SK-MEL-5 (cell line): ENCODE measurements at regions not wholly inside any gene's neighbourhood (a gene's known extent, or its start where the extent isn't known, plus 50 kb on each side); places are given as distances from the start of the nearest gene placed in this dataset.

Source experiments
- DNase-seq: peaks from one replicate; pipeline ENCODE4 v3.0.0-alpha.2; 2016; ENCODE audit warnings: low read depth, low spot score
- in situ Hi-C: cut with HindIII; loops from 2 replicates; pipeline ENCODE4 v1.10.0; 2016; ENCODE audit warnings: low sequenced_read_pairs, high pct_unique_total_duplicates, low pct_unique_long_range_greater_than_20kb

DNA sequence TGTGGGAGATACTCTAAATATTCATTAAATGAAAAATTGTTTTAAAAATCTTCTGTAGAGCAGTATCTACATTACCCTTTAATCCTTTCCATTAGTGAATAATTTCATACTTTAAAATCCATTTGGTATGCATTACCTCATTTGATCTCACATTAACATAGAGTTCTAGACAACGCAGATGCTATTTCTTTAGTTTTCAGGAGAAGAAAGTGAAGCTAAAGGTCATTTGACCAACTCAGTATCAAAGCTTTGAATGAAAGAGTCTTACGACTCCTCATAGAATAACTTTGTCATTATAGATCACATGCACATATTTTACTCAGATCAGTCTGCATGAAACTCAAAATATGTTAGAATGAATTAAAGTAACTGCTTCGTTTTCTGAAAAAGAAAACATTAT lies 460.2 kb downstream of the DNAJB9 start:
- in situ Hi-C loops = no loop called here
- DNase-seq = no peak

DNA sequence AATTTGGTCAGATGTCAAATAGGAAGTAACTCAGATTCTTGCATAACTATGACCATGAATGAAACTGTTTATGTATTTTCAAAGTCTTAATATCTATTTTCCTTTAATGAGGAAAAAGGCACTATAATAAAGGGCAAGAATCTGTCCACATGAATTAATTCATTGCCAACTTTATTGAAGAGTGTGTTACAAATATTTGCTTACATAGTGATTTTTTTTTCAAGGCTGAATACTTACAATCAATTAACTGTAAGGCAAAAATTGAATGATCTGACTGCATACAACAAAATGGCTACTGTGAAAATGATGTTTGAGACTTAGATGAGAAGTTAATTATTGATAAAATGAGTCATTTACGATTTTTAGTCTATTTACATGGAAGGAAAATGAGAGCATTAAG lies 475.0 kb downstream of the DNAJB9 start:
- in situ Hi-C loops = no loop called here
- DNase-seq = no peak

DNA sequence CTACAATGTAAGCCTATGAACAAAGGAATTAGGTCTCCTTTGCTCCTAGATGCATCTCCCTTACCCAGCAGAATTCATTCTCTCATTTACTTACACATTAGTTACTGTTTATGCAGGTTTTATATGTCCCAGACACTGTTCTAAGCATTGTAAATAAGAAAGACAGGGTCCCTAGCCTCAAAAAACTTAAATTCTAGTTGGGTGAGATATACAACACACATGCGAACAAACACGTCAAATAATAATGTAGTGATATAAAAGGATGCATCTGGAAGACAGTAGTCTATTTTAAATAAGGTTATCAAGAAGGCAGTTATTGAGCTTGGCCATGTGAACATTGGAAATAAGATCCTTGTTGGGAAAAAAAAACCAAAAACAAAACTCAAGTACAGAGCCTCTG lies 479.7 kb downstream of the DNAJB9 start:
- no peak for DNase-seq
- in situ Hi-C loops = no loop called here

DNA sequence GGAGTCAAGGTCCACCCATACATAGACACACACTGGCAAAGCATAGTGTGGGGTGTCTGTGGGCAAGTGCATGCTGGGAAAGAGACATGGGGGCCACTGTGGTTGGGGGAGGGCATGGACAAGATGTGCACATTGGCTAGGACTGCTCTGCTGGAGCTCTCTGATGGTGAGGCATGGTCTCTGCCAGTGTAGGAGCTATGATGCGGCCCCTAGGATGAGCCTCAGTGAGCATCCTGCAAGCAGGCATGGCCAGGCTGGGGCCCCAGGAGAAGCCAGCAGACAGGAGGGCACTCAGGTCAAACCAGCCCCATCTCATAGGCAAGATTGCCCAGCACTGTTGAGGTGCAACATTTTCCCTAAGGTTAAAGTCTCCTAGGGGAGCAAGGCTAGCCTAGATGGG lies 489.4 kb downstream of the DNAJB9 start:
- no peak for DNase-seq
- in situ Hi-C loops = no loop called here

DNA sequence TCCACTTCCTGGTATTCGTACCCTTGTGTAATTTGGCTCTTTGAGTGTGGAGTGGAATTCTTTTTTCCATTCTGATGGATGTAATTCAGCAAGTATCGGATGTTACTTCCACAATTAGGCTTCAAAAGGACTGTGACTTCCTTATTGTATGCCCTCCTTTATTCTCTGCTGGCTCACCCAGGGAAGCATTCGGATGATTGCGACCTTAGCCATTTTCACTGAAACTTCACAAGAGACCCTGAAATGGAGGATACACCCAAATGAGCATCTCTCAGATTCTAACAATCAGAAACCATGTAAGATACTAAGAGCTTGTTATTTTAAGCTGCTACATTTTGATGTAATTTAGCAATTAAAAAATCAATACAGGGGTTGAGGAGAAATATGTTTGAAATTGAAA lies 493.1 kb downstream of the DNAJB9 start:
- DNase-seq = no peak
- in situ Hi-C loops = no loop called here

DNA sequence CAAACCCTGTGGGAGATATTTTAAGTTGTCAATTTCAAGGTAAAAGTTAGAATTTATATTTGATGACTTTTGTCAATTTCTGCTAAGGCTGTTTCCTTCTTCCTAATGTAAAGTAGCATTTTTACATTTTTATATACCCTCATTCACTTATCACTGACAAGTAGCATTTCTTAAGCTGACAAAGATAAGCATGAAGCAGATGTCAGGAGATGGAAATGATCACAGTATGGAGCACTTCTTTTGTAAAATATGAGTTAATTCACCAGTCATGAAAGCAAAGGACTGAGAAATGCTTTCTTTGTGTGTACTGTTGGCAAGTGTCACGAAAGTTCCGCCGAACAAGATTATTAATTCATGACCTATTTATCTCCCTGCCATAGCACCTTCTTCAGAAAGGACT lies 503.9 kb downstream of the DNAJB9 start:
- in situ Hi-C loops = no loop called here
- DNase-seq = no peak

DNA sequence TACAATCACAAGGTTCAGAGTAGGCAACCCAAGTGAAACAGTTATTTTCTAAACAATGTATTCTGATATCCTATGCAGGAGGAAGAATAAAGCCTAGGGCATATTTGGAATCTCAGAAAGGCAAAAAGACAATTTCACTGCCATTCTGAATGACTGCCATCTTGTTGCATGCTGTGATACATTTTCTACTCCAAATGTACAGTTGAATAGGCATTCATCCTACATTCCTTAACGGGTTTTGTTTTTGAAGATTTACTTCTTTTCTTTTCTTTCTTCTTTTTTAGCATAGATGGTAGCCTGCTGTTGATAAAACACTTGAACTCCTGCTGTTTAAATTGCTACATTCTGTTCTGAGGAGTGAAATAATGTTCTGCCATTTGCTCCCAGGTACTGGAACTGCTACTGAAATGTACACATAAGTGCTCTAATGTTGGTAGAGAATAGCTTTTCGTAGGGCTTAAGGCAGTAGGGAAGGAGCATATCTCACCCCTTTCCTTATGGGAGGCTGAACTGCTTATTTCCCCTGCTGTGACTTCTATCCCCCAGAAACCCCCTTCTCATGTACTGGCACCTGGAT lies 506.8 kb downstream of the DNAJB9 start:
- in situ Hi-C loops = no loop called here
- DNase-seq = no peak

DNA sequence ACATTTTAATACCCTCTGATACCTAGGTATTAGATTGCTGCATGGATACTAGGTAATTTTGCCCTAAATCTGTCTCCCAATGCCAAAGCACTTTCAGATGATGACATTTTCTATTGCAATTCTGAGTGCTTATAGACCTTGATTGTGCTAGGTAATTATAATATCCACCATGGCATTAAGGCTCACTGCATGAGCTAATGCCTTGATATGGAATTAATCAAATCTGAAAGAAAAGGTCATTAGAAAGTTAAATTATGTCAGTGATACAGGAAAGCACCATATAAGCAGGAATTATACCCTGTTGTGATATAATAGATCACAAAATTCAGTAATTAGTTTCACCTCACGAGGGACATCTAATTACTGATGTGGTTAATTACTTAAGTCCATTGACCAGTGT lies 521.4 kb downstream of the DNAJB9 start:
- in situ Hi-C loops = no loop called here

DNA sequence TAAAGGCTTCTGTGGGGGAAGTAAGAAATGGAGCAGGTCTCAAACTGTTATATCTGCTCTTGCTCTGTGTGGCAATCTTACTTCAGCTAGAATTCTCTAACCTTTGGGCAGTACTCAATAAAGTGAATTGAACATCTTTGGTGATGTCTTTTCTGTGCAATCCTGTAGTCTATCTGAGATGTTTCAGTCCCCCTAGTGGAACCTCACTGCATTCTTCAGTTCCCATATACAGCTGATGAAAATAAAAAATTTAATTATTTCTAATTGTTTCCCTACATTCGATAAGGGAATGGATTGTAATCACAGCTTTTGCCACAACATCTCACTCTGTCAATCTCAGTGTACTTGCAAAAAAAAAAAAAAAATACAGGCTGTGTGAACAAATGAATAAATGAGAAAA lies 522.6 kb downstream of the DNAJB9 start:
- no peak for DNase-seq
- in situ Hi-C loops = no loop called here

More for the DNA sequence above, 521.4 kb downstream of the DNAJB9 start:
- DNase-seq = no peak

DNA sequence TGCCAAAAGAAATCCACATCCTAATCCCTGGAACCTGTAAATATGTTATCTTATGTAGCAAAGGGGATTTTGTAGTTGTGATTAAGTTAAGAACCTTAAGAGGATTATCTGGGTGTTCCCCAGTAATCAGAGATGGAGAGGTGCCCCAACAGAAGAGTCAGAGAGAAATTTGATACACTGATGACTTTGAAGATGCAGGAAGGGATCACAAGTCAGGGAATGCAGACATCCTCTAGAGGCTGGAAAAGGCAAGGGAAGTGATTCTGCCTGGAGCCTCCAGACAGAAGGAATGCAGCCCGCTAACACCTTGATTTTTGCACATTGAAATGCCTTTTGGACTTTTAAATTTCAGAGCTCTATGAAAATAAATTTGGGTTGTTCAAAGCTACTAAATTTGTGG lies 531.7 kb downstream of the DNAJB9 start:
- in situ Hi-C loops = no loop called here
- no peak for DNase-seq

DNA sequence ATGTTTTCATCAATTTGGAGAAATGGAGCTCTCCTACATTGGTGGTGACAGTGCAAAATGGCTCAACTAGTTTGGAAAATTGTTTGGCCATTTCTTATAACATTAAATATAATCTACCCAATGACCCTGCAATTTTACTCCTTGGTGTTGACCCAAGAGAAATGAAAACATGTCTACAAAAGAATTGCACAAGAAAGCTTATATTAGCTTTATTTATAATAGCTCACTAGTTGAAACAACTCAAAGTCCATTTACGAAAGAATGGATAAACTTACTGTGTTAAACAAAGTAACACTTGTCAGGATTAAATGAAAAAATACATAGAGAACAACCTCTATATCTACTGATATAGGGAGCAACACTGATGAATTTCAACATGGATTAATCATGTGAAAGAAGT lies 539.9 kb downstream of the DNAJB9 start:
- in situ Hi-C loops = no loop called here

DNA sequence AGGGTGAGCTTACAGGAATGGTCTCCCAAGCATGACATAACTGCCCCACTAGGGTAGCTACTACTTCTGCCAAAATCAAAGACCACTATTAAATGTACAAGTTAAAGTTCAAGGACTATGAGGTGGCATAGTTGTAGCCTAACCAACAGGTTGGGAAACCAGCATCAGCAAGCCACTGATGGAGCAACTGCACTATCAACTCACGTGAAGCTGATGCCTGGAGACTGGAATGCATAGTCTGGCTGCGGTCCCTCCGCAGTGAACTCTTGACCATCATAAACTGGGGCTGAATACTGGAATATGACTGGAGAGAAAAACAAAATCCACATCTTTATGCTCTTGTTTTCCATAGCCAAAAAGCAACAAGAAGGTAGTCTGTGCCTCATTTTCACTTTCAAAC lies 541.4 kb downstream of the DNAJB9 start:
- in situ Hi-C loops = no loop called here
- DNase-seq = no peak

More for the DNA sequence above, 539.9 kb downstream of the DNAJB9 start:
- no peak for DNase-seq

DNA sequence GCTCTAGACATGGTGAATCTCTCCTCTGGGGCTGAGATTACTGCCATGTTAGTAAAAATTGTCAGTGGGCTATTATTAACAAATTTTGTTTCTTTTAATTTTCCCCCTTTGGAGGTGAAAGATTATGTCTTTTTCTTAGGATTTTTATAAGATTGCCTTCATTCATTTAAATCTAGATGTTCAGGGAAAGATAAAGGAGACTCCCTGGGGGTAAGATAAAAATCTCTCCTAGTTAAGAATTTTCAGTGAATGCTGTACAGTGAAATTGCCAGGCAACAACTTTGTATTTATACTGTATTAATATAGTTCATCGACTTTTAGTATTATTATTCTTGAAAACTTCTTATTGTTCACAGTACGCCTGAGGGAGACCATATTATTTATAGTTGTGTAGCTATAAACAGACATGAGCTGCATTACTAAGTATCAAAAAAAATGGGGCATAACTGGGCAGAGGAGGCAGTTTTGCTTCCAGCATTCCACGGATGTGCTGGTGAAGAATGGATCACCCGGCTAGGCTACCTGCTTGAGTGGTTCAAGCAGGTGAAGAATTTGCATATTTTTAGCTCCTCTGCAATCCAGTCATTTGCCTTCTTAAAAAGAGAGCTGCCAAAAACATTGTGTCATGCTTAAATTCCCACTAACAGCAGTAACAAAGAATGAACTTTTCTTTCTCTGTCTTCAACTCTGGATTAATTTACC lies 552.1 kb downstream of the DNAJB9 start:
- no peak for DNase-seq
- in situ Hi-C loops = no loop called here

DNA sequence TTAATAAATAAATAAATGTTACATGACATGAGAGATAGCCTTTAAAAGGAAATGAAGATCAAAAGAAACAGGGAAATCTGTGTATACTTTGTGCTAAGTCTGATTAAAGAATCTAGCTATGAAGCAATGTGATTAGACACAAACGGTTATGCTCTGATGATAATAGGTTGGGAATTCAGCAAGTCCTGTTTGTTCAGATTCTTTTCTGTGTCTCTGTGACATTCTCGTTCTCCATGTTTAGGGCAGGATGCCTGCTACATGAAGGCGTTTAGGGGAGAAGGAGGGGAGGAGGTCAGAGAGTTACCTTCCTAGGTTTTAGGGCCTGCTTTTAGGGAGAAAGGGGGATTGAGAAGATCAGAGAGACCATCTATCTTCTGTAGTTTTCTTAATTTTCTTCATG lies 555.3 kb downstream of the DNAJB9 start:
- in situ Hi-C loops = no loop called here

DNA sequence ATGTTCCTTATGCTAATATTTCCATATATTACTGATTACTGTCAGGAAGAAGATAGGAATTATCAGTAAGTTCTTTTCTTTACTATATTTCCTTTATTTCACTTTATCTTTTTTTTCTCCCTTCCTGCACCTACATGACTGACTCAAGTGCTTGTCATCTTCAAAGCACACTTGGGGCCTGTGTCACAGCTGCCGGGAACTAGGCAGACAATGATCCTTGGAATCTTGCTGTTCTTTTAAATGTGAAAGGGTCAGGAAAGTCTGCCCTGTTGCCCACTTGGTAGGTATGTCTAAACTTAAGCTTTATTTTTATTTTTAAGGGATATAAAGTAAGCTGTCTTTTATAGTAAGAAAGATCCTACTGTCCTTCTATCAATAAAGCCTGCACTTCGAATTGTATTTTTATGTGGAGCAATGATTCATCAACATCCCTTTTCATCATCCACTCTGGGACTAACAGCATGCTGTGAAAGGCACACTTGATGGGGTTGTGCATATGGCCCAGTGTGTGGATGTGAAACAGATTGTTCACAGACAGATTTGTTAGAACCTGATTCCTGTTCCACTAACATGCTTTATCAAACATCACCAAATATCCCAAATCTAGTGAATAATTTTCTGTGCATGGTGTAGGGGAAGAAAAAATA lies 556.9 kb downstream of the DNAJB9 start:
- DNase-seq = no peak
- in situ Hi-C loops = no loop called here

More for the DNA sequence above, 555.3 kb downstream of the DNAJB9 start:
- DNase-seq = no peak

DNA sequence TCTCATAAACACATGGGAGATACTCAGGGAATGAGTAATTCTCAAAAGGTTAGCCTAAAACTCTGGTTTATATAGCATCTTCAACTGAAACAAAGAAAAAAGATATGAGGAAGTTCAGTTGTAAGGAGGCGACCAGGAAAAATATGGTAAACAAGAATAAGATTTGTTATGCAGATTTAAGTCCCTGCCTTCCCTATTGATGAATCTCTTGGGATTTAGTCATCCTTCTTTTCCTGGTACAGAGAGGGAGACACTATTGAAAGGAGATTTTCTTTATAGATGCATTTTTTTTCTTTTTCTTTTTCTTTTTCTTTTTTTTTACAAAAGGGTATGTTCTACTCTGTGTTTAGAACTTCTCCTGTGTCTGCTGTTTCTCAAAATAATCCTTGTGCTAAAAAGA lies 557.5 kb downstream of the DNAJB9 start:
- in situ Hi-C loops = no loop called here
- no peak for DNase-seq

DNA sequence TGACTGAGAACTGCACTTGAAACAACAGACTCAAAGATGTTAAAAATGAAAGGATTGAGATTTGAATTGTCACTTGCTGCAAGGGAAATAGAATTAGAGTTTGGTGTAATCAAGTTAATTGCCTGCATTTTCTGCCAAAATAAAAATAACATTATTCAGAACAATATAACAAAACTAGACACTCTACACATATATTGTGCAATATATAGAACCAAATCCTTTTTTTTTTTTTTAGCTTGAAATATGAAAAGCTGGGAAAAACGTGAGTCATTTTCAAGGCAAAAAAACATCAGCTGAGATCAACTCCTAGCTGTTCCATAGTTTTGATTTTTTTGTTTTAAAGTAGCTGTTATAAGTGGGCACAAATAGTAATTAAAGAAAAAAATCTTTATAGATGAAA lies 561.5 kb downstream of the DNAJB9 start:
- no peak for DNase-seq
- in situ Hi-C loops = no loop called here

DNA sequence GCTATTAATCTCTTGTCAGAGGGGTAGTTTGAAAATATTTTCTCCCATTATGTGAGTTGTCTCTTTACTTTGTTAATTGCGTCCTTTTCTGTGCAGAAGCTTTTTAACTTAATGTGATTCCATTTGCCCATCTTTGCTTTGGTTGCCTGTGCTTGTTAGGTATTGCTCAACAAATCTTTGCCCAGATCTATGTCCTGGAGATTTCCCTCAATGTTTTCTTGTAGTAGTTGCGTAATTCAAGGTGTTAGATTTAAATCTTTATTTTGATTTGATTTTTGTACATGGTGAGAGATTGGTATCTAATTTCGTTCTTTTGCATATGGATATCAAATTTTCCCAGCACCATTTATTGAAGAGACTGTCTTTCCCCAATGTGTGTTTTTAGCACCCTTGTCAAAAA lies 567.2 kb downstream of the DNAJB9 start:
- in situ Hi-C loops = no loop called here

DNA sequence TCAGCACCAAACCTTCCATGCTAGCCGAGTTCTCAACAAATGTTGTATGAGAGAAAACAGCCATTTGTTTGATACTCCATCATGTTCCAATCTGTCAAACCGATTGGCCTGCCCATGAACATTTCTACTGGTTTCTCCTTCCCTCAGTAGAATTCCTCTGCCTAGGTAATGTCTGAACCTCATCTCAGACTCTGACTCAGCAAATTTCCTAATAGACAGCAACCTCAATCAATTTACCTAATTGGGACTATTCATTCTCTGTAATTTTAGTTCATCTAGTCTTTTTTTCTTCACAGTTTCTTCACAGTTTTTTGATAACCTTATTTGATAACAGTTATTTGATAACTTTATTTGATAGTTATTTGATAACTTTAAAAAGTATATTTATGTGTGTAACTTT lies 585.1 kb downstream of the DNAJB9 start:
- in situ Hi-C loops = no loop called here
- DNase-seq = no peak

More for the DNA sequence above, 567.2 kb downstream of the DNAJB9 start:
- DNase-seq = no peak
